SK-N-SH (cell line): ENCODE measurements at regions not wholly inside any gene's neighbourhood (a gene's known extent, or its start where the extent isn't known, plus 50 kb on each side); places are given as distances from the start of the nearest gene placed in this dataset.

Experiments used
- CTCF ChIA-PET: fragments of 300-600, 350-600 bp; formaldehyde crosslinking; extraction: SDS; loops from one replicate; lab custom pipeline; 2021; lab: Yijun Ruan, JAX
- POLR2A ChIA-PET: fragments of 350-600 bp; sonication (Branson Sonifier 250); formaldehyde crosslinking; extraction: SDS; loops from one replicate; lab custom pipeline; 2020; ENCODE audit warnings: antibody characterized with exemption, inconsistent platforms; lab: Yijun Ruan, JAX
- DNase-seq: peaks from one replicate; pipeline ENCODE4 v3.0.0; 2012
- H2AFZ ChIP-seq: fragments of 200-600 bp; sonication (generic); 2 replicates; pipeline ENCODE4 v1.8.1; 2016; ENCODE audit warnings: antibody characterized with exemption, mild to moderate bottlenecking, low read depth
- H3F3A ChIP-seq: fragments of 200-600 bp; sonication (generic); replicated peaks from 2 replicates; pipeline ENCODE3; 2016; ENCODE audit warnings: antibody characterized with exemption, mild to moderate bottlenecking; ENCODE audit not compliant: insufficient read depth
- H3K27ac ChIP-seq, 2 experiments: fragments of 200-500 bp in 1 of 2; fragments of 200-600 bp in 1 of 2; sonication (Bioruptor generic) in 1 of 2; sonication (generic), shearing (Covaris generic) in 1 of 2; 2 replicates each; pipeline versions ENCODE4 v1.5.1 to v1.6.1; 2014 to 2016; ENCODE audit warnings: low read depth in 2 of 2, inconsistent platforms in 1 of 2, low read length in 1 of 2, mild to moderate bottlenecking in 1 of 2, mixed read lengths in 1 of 2
- H3K27me3 ChIP-seq: fragments of 200-600 bp; sonication (generic), shearing (Covaris generic); 2 replicates; pipeline ENCODE4 v1.6.1; 2016; ENCODE audit warnings: mixed run types; ENCODE audit not compliant: insufficient read depth
- H3K36me3 ChIP-seq, 2 experiments: fragments of 200-500 bp in 1 of 2; fragments of 200-600 bp in 1 of 2; sonication (Bioruptor generic) in 1 of 2; sonication (generic) in 1 of 2; replicated peaks in 1 of 2; 2 replicates each; pipeline versions ENCODE3 to v1.5.1; 2014 to 2016; ENCODE audit warnings: low read length in 1 of 2, mild to moderate bottlenecking in 1 of 2; ENCODE audit not compliant: insufficient read depth in 2 of 2, control insufficient read depth in 1 of 2
- H3K4me1 ChIP-seq, 2 experiments: fragments of 200-500 bp in 1 of 2; fragments of 200-600 bp in 1 of 2; sonication (Bioruptor generic) in 1 of 2; sonication (generic), shearing (Covaris generic) in 1 of 2; 2 replicates each; pipeline versions ENCODE4 v1.5.1 to v1.6.1; 2014 to 2016; ENCODE audit warnings: low read depth in 1 of 2, low read length in 1 of 2, mixed run types in 1 of 2; ENCODE audit not compliant: insufficient read depth in 2 of 2, control insufficient read depth in 1 of 2
- H3K4me2 ChIP-seq: fragments of 200-600 bp; sonication (generic), shearing (Covaris generic); 2 replicates; pipeline ENCODE4 v1.6.1; 2017; ENCODE audit warnings: mixed run types
- H3K4me3 ChIP-seq, 2 experiments: fragments of 200-500 bp in 1 of 2; fragments of 200-600 bp in 1 of 2; sonication (Bioruptor generic) in 1 of 2; sonication (generic), shearing (Covaris generic) in 1 of 2; 2 replicates each; pipeline versions ENCODE4 v1.5.1 to v1.8.1; 2014 to 2016; ENCODE audit warnings: low read depth in 2 of 2, inconsistent platforms in 1 of 2, low read length in 1 of 2, mild to moderate bottlenecking in 1 of 2, mixed read lengths in 1 of 2, moderate library complexity in 1 of 2
- H3K79me2 ChIP-seq: fragments of 200-600 bp; sonication (generic); 2 replicates; pipeline ENCODE4 v1.8.1; 2017; ENCODE audit warnings: mild to moderate bottlenecking; ENCODE audit not compliant: insufficient read depth
- H3K9ac ChIP-seq: fragments of 200-600 bp; sonication (generic); 2 replicates; pipeline ENCODE4 v1.6.1; 2017; ENCODE audit warnings: mixed run types
- H3K9me2 ChIP-seq: fragments of 200-600 bp; sonication (generic); 2 replicates; pipeline ENCODE4 v1.6.1; 2017; ENCODE audit warnings: mixed run types
- H3K9me3 ChIP-seq: fragments of 200-600 bp; sonication (generic); 2 replicates; pipeline ENCODE4 v1.6.1; 2017; ENCODE audit warnings: mixed run types, mild to moderate bottlenecking, moderate library complexity
- H4K20me1 ChIP-seq: fragments of 200-600 bp; sonication (generic); 2 replicates; pipeline ENCODE4 v1.6.1; 2017; ENCODE audit warnings: mild to moderate bottlenecking, mixed run types; ENCODE audit not compliant: insufficient read depth
- FOXJ3 ChIP-seq: sonication (generic); formaldehyde crosslinking; IDR thresholded peaks from 2 replicates; pipeline ENCODE4 v1.5.1; 2020; ENCODE audit warnings: mild to moderate bottlenecking, missing genetic modification reagents
- FOXM1 ChIP-seq: IDR thresholded peaks from 2 replicates; pipeline ENCODE4 v1.4.0; 2012; ENCODE audit warnings: low read depth, mild to moderate bottlenecking
- JUND ChIP-seq: IDR thresholded peaks from 2 replicates; pipeline ENCODE4 v1.4.0; 2012
- MXI1 ChIP-seq: IDR thresholded peaks from 2 replicates; pipeline ENCODE4 v1.6.1; 2012; ENCODE audit warnings: mild to moderate bottlenecking, low read depth, low read length, improper control_type of control experiment
- NFIC ChIP-seq: IDR thresholded peaks from 2 replicates; pipeline ENCODE4 v1.4.0; 2012; ENCODE audit warnings: borderline replicate concordance
- NRF1 ChIP-seq: IDR thresholded peaks from 2 replicates; pipeline ENCODE4 v1.6.1; 2012; ENCODE audit warnings: low read depth, mild to moderate bottlenecking, low read length
- RFX5 ChIP-seq: IDR thresholded peaks from 2 replicates; pipeline ENCODE4 v1.6.1; 2012; ENCODE audit warnings: mild to moderate bottlenecking, improper control_type of control experiment, low read length
- RXRA ChIP-seq: IDR thresholded peaks from 2 replicates; pipeline ENCODE4 v1.4.0; 2012; ENCODE audit warnings: low read depth, mild to moderate bottlenecking, borderline replicate concordance
- TAF1 ChIP-seq: IDR thresholded peaks from 2 replicates; pipeline ENCODE4 v1.6.1; 2012; ENCODE audit warnings: low read depth, mild to moderate bottlenecking, low read length, moderate library complexity, borderline replicate concordance
- TCF12 ChIP-seq: IDR thresholded peaks from 2 replicates; pipeline ENCODE4 v1.4.0; 2012
- TEAD4 ChIP-seq: IDR thresholded peaks from 2 replicates; pipeline ENCODE4 v1.4.0; 2012; ENCODE audit warnings: mild to moderate bottlenecking, borderline replicate concordance; ENCODE audit not compliant: insufficient read depth
- WGBS: methylation state at CpG from one replicate; pipeline ENCODE4 v1.1.6; 2017; ENCODE audit warnings: low lambda C conversion rate; 5-methylcytosine and 5-hydroxymethylcytosine counted together
- TF ChIP-seq, protein P1 (sequence below): IDR thresholded peaks from 2 replicates; pipeline ENCODE4 v1.4.0; 2012; ENCODE audit warnings: low read depth, borderline replicate concordance
- TF ChIP-seq, protein P2 (sequence below): fragments of 150-350 bp; IDR thresholded peaks from 2 replicates; pipeline ENCODE4 v1.6.1; 2017; ENCODE audit warnings: antibody characterized with exemption, low read length, low read depth, borderline replicate concordance
- TF ChIP-seq, protein P3 (sequence below): IDR thresholded peaks from 2 replicates; pipeline ENCODE4 v1.6.1; 2012; ENCODE audit warnings: mild to moderate bottlenecking, low read depth, low read length, moderate library complexity
- TF ChIP-seq, protein P4 (sequence below): fragments of 150-350 bp; IDR thresholded peaks from 2 replicates; pipeline ENCODE4 v1.6.1; 2016; ENCODE audit warnings: mild to moderate bottlenecking, low read depth, low read length

DNA sequence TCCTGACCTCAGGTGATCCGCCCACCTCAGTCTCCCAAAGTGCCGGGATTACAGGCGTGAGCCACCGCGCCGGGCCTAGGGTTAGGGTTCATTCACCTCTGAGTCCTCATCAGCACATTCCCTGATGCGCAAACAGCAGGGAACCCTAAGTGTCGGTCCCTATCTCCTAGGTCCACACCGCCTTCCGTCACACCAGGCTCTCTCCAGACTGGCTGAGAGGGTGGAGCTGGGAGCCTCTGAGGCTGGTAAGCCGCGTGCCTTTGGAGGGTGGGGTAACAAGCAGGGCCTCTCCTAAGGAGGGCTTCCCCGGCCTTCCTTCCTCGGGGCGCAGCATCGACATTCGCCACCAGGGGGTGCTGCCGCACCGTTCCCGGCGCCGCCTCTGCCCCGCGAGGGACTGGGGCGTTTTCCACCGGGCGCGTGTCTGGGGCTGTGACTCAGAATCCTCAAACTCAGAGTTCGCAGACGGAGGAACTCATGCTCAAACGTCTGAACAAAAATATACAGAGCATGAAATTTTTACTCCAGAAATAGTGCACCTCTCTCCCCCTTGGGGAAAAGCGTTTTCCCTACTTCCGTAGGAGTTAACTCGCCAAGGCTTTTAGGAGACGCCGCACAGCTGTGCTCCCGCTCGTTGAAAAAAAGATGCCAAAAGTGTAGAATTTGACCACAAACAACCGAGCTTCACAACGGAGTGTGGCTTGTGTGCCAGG lies 63.9 kb upstream of the ASAP2 start (continued):
- TF ChIP-seq, protein P1, sequence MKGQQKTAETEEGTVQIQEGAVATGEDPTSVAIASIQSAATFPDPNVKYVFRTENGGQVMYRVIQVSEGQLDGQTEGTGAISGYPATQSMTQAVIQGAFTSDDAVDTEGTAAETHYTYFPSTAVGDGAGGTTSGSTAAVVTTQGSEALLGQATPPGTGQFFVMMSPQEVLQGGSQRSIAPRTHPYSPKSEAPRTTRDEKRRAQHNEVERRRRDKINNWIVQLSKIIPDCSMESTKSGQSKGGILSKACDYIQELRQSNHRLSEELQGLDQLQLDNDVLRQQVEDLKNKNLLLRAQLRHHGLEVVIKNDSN = no peak
- TF ChIP-seq TEAD4 (no peak), TAF1 (no peak; the same call in 1 of the 2 replicates), RFX5 (no peak), JUND (no peak; the same call in 1 of the 2 replicates), RXRA (peak; percentile 50; the same call in 1 of the 2 replicates), FOXM1 (0 out of 2 replicates have a peak, but pooled peaks have one; percentile 46), NFIC (peak; percentile 29; the same call in 1 of the 2 replicates), TCF12 (peak; percentile 50; the same call in 1 of the 2 replicates), MXI1 (peak; percentile 75; the same call in 1 of the 2 replicates), FOXJ3 (no peak)
- TF ChIP-seq, protein P2, sequence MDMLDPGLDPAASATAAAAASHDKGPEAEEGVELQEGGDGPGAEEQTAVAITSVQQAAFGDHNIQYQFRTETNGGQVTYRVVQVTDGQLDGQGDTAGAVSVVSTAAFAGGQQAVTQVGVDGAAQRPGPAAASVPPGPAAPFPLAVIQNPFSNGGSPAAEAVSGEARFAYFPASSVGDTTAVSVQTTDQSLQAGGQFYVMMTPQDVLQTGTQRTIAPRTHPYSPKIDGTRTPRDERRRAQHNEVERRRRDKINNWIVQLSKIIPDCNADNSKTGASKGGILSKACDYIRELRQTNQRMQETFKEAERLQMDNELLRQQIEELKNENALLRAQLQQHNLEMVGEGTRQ = no peak

DNA sequence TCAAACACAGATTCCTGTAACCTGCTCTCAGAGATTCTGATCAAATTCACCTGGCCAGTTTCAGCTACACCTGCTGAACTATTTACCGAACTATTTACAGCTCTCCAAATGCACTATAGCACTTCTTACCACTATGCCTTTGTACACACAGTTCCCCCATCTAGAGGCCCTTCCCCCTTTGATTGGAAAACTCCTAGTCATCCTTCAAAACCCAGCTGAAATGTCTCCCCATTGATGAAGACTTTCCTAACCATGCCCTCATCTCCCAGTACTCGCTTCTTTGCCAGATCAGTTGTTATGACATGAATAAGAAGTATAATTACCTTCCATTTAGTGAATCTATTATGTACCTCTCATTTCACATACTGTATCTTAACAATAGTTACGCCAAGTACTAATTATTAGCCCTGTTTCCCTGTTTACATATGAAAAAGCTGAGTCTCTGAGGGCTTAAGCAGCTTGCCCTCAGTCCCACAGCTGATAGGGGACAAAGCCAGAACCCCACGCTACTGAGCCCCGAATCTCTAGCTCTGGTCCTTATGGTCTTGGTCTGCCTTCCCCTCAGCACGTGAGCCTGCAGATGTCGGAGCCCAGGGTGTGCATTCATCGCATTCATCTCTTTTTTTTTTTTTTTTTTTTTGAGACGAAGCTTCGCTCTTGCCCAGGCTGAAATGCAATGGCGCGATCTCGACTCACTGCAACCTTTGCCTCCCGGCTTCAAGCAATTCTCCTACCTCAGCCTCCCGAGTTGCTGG lies 64.7 kb upstream of the ASAP2 start:
- CTCF ChIA-PET = interaction anchor here (0.6 to 7.1 kb wide), 47 partner anchors 10 to 379 kb away, joined by 3 to 99 read pairs (median 4); partner anchors contain the start of genes ASAP2, CPSF3 and ITGB1BP1

More for the DNA sequence above, 64.7 kb upstream of the ASAP2 start:
- no peaks in the 10 kb centered on the region for H3K9me2 ChIP-seq
- no peaks in the 10 kb centered on the region for H3K9me3 ChIP-seq
- POLR2A ChIA-PET = no interaction called here
- H3K4me3 ChIP-seq = no peak overlapping the region
- H3K79me2 ChIP-seq = no peaks in the 10 kb centered on the region
- 92% methylated on average over 15 of the region's 15 CpGs for WGBS
- no peak overlapping the region for H3K9ac ChIP-seq
- no peaks in the 10 kb centered on the region for H3K27me3 ChIP-seq
- DNase-seq = no peak
- no peak overlapping the region for H3K27ac ChIP-seq
- H3F3A ChIP-seq = peaks cover 6% of the 10 kb centered on the region
- no peaks in the 10 kb centered on the region for H4K20me1 ChIP-seq
- H3K4me1 ChIP-seq = peaks cover 3 to 11% of the 10 kb centered on the region in 2 experiments; a peak in 2 of 4 replicates
- H2AFZ ChIP-seq = peak overlapping the region; percentile 68; the same call in 1 of the 2 replicates
- H3K36me3 ChIP-seq = no peaks in the 10 kb centered on the region
- H3K4me2 ChIP-seq = no peak overlapping the region
- TF ChIP-seq, protein P3, sequence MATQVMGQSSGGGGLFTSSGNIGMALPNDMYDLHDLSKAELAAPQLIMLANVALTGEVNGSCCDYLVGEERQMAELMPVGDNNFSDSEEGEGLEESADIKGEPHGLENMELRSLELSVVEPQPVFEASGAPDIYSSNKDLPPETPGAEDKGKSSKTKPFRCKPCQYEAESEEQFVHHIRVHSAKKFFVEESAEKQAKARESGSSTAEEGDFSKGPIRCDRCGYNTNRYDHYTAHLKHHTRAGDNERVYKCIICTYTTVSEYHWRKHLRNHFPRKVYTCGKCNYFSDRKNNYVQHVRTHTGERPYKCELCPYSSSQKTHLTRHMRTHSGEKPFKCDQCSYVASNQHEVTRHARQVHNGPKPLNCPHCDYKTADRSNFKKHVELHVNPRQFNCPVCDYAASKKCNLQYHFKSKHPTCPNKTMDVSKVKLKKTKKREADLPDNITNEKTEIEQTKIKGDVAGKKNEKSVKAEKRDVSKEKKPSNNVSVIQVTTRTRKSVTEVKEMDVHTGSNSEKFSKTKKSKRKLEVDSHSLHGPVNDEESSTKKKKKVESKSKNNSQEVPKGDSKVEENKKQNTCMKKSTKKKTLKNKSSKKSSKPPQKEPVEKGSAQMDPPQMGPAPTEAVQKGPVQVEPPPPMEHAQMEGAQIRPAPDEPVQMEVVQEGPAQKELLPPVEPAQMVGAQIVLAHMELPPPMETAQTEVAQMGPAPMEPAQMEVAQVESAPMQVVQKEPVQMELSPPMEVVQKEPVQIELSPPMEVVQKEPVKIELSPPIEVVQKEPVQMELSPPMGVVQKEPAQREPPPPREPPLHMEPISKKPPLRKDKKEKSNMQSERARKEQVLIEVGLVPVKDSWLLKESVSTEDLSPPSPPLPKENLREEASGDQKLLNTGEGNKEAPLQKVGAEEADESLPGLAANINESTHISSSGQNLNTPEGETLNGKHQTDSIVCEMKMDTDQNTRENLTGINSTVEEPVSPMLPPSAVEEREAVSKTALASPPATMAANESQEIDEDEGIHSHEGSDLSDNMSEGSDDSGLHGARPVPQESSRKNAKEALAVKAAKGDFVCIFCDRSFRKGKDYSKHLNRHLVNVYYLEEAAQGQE = no peak
- TF ChIP-seq NRF1 (no peak), RFX5 (no peak), JUND (no peak)
- TF ChIP-seq, protein P1 = no peak
- TF ChIP-seq, protein P4, sequence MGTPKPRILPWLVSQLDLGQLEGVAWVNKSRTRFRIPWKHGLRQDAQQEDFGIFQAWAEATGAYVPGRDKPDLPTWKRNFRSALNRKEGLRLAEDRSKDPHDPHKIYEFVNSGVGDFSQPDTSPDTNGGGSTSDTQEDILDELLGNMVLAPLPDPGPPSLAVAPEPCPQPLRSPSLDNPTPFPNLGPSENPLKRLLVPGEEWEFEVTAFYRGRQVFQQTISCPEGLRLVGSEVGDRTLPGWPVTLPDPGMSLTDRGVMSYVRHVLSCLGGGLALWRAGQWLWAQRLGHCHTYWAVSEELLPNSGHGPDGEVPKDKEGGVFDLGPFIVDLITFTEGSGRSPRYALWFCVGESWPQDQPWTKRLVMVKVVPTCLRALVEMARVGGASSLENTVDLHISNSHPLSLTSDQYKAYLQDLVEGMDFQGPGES = no peak
